NK-92 (cell line): ENCODE measurements at regions not wholly inside any gene's neighbourhood (a gene's known extent, or its start where the extent isn't known, plus 50 kb on each side); places are given as distances from the start of the nearest gene placed in this dataset.
"Not testable (repeated sequence)": the region's sequence is repeated elsewhere in the genome, so short reads cannot be mapped to it uniquely, and the experiment has no call there.

Source experiments
- DNase-seq: peaks from one replicate; lab custom pipeline; 2025; ENCODE audit not compliant: unreplicated experiment; lab: John Stamatoyannopoulos, UW

GRCh38 chr2:224181534-224182155 is 142.6 kb upstream of the SERPINE2 start:
- no peak for DNase-seq

- no peak for DNase-seq
Observed at GRCh38 chr2:224180810-224181209, 141.7 kb upstream of the SERPINE2 start.

- DNase-seq, result no peak
Observed at GRCh38 chr2:224178056-224178455, 139.0 kb upstream of the SERPINE2 start.

- no peak for DNase-seq
Observed at GRCh38 chr2:224175538-224175937, 136.5 kb upstream of the SERPINE2 start.

- DNase-seq, result no peak
Observed at GRCh38 chr2:224174990-224175389, 135.9 kb upstream of the SERPINE2 start.

GRCh38 chr2:224174521-224174920 is 135.4 kb upstream of the SERPINE2 start:
- DNase-seq, result no peak

GRCh38 chr2:224173933-224174332 is 134.8 kb upstream of the SERPINE2 start:
- DNase-seq, result no peak

- no peak for DNase-seq
Observed at GRCh38 chr2:224173210-224173609, 134.1 kb upstream of the SERPINE2 start.

- DNase-seq, result no peak
Observed at GRCh38 chr2:224171226-224171625, 132.1 kb upstream of the SERPINE2 start.

GRCh38 chr2:224169847-224170246 is 130.8 kb upstream of the SERPINE2 start:
- no peak for DNase-seq

- DNase-seq, result not testable (repeated sequence)
Observed at GRCh38 chr2:224167781-224168180, 128.7 kb upstream of the SERPINE2 start.

- DNase-seq, result no peak
Observed at GRCh38 chr2:224166654-224167053, 127.6 kb upstream of the SERPINE2 start.

- no peak for DNase-seq
Observed at GRCh38 chr2:224165901-224166319, 126.8 kb upstream of the SERPINE2 start.

- DNase-seq, result no peak
Observed at GRCh38 chr2:224163566-224164307, 124.7 kb upstream of the SERPINE2 start.

- no peak for DNase-seq
Observed at GRCh38 chr2:224162122-224162521, 123.0 kb upstream of the SERPINE2 start.

GRCh38 chr2:224161712-224162111 is 122.6 kb upstream of the SERPINE2 start:
- DNase-seq, result no peak

GRCh38 chr2:224160917-224161316 is 121.8 kb upstream of the SERPINE2 start:
- no peak for DNase-seq

GRCh38 chr2:224159345-224159928 is 120.4 kb upstream of the SERPINE2 start:
- DNase-seq, result no peak

GRCh38 chr2:224158831-224159230 is 119.7 kb upstream of the SERPINE2 start:
- DNase-seq, result no peak

- DNase-seq, result no peak
Observed at GRCh38 chr2:224158061-224158460, 119.0 kb upstream of the SERPINE2 start.

- no peak for DNase-seq
Observed at GRCh38 chr2:224157655-224158054, 118.6 kb upstream of the SERPINE2 start.

- no peak for DNase-seq
Observed at GRCh38 chr2:224156436-224156835, 117.3 kb upstream of the SERPINE2 start.
